A673 (cell line): ENCODE measurements at regions not wholly inside any gene's neighbourhood (a gene's known extent, or its start where the extent isn't known, plus 50 kb on each side); places are given as distances from the start of the nearest gene placed in this dataset.

Source experiments
- CTCF ChIP-seq: fragments of 300-800, 200-600 bp; sonication (generic); conservative IDR thresholded peaks from 2 replicates; pipeline ENCODE4 v1.5.1; 2017; ENCODE audit warnings: low read depth, mild to moderate bottlenecking, antibody characterized with exemption, low read length, moderate library complexity, mixed read lengths
- EZH2 ChIP-seq: fragments of 200-600 bp; sonication (generic); IDR thresholded peaks from 2 replicates; pipeline ENCODE4 v1.6.1; 2017; ENCODE audit warnings: borderline replicate concordance, low read depth, mild to moderate bottlenecking, mixed read lengths, antibody characterized with exemption, low read length; ENCODE audit not compliant: poor library complexity, severe bottlenecking

GRCh38 chr18:61957801-61958516, 65.2 kb upstream of the RNF152 start:
- TF ChIP-seq CTCF (no peak), EZH2 (no peak)
